Panc1 (cell line): ENCODE measurements at regions not wholly inside any gene's neighbourhood (a gene's known extent, or its start where the extent isn't known, plus 50 kb on each side); places are given as distances from the start of the nearest gene placed in this dataset.

Experiments used
- ATAC-seq: fragments of 200-7000 bp; cut with Tn5 transposase; 2 replicates; pipeline ENCODE4 v1.9.1; 2020; ENCODE audit warnings: mild to moderate bottlenecking, moderate library complexity
- BruUV-seq: library from RNA; stranded (reverse); fragments of 400-500 nt; replicated peaks from 2 replicates; lab custom pipeline; 2021; lab: Mats Ljungman, UMichigan
- CTCF ChIA-PET: fragments of 300-600 bp; sonication (Branson Sonifier 250); formaldehyde crosslinking; loops from one replicate; lab custom pipeline; 2022; ENCODE audit warnings: antibody characterized with exemption; lab: Charles Lee
- POLR2A ChIA-PET: fragments of 300-600 bp; sonication (Branson Sonifier 250); formaldehyde crosslinking; loops from one replicate; lab custom pipeline; 2022; ENCODE audit warnings: antibody characterized with exemption; lab: Charles Lee
- DNase-seq: peaks from one replicate; pipeline ENCODE4 v3.0.0-alpha.2; 2010; ENCODE audit warnings: low read depth, low spot score
- H3K27ac ChIP-seq: 2 replicates; pipeline ENCODE4 v1.5.1; 2011; ENCODE audit warnings: mild to moderate bottlenecking, low read length, inconsistent platforms
- H3K27me3 ChIP-seq: fragments of 200-500 bp; sonication (Bioruptor generic); 2 replicates; pipeline ENCODE4 v1.6.0; 2014; ENCODE audit warnings: low read length, inconsistent platforms; ENCODE audit not compliant: control insufficient read depth, insufficient read depth
- H3K36me3 ChIP-seq: fragments of 200-500 bp; sonication (Bioruptor generic); 2 replicates; pipeline ENCODE4 v1.5.1; 2014; ENCODE audit warnings: inconsistent platforms, mild to moderate bottlenecking, low read length, moderate library complexity; ENCODE audit not compliant: control insufficient read depth, insufficient read depth
- H3K4me1 ChIP-seq: 2 replicates; pipeline ENCODE4 v1.5.1; 2011; ENCODE audit warnings: inconsistent platforms, mild to moderate bottlenecking, low read length, moderate library complexity; ENCODE audit not compliant: control insufficient read depth, insufficient read depth
- H3K4me3 ChIP-seq, 2 experiments: 2 replicates each; pipeline ENCODE4 v1.5.1; 2011 to 2012; ENCODE audit warnings: low read depth in 2 of 2, low read length in 2 of 2, mild to moderate bottlenecking in 2 of 2, inconsistent platforms in 1 of 2, moderate library complexity in 1 of 2
- H3K9me3 ChIP-seq: fragments of 200-500 bp; sonication (Bioruptor generic); 2 replicates; pipeline ENCODE4 v1.5.1; 2014; ENCODE audit warnings: low read depth, mild to moderate bottlenecking, inconsistent platforms, low read length, moderate library complexity; ENCODE audit not compliant: control insufficient read depth, insufficient read depth
- POLR2AphosphoS5 ChIP-seq: IDR thresholded peaks from 2 replicates; pipeline ENCODE4 v1.6.1; 2012; ENCODE audit warnings: mild to moderate bottlenecking, low read depth, low read length, moderate library complexity
- SIN3A ChIP-seq: IDR thresholded peaks from 2 replicates; pipeline ENCODE4 v1.6.1; 2012; ENCODE audit warnings: low read depth, mild to moderate bottlenecking, low read length, moderate library complexity, borderline replicate concordance; ENCODE audit not compliant: insufficient read depth
- TCF7L2 ChIP-seq: IDR thresholded peaks from 2 replicates; pipeline ENCODE4 v1.6.1; 2011; ENCODE audit warnings: mild to moderate bottlenecking, low read depth, low read length, inconsistent platforms
- in situ Hi-C: cut with HindIII; loops from 2 replicates; pipeline ENCODE4 v1.10.0; 2016; ENCODE audit warnings: low sequenced_read_pairs, low pct_unique_long_range_greater_than_20kb
- intact Hi-C: fragments of 100-400 bp; cut with micrococcal nuclease; formaldehyde crosslinking; loops from one replicate; pipeline ENCODE4 v1.10.0; 2022; ENCODE audit not compliant: unreplicated experiment
- TF ChIP-seq, protein P1 (sequence below), 2 experiments: IDR thresholded peaks; 2 replicates each; pipeline ENCODE4 v1.6.1; 2011 to 2012; ENCODE audit warnings: low read depth in 2 of 2, control low read depth in 1 of 2, low read length in 1 of 2, mild to moderate bottlenecking in 1 of 2, moderate library complexity in 1 of 2; ENCODE audit not compliant: insufficient read depth in 1 of 2
- TF ChIP-seq, protein P2 (sequence below): fragments of 450-650 bp; IDR thresholded peaks from 2 replicates; pipeline ENCODE4 v1.5.1; 2017; ENCODE audit warnings: mild to moderate bottlenecking

DNA sequence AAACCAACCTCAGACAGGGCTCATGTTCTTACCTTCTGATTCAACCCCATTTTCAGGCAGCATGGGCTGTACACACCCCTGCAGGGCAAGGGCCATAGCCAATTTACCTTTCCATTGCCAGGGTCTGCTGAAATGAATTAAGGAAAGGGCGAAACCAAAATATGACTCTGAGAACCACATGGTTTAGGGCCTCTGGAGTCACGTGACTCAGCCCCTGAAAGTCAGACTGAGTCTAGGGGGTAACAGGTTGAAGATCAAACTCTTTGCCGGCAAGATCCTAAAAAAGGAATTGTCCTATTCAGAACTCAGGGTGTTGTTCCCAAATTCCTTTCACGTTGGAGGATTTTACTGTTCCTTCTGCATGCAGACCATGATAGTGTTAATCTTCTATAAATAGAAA lies 118.9 kb downstream of the RAB11FIP2 start:
- no TSS peak for BruUV-seq
- ATAC-seq = no peak
- intact Hi-C loops = no loop called here
- Histone ChIP-seq H3K4me3 (no peak overlapping the region), H3K4me1 (no peaks in the 10 kb centered on the region), H3K36me3 (no peaks in the 10 kb centered on the region), H3K27ac (no peak overlapping the region), H3K9me3 (no peaks in the 10 kb centered on the region), H3K27me3 (peaks cover 10% of the 10 kb centered on the region; the same call in 1 of the 2 replicates)
- CTCF ChIA-PET = no interaction called here
- DNase-seq = no peak
- TF ChIP-seq POLR2AphosphoS5 (no peak), TCF7L2 (no peak), SIN3A (no peak)
- TF ChIP-seq, protein P1, sequence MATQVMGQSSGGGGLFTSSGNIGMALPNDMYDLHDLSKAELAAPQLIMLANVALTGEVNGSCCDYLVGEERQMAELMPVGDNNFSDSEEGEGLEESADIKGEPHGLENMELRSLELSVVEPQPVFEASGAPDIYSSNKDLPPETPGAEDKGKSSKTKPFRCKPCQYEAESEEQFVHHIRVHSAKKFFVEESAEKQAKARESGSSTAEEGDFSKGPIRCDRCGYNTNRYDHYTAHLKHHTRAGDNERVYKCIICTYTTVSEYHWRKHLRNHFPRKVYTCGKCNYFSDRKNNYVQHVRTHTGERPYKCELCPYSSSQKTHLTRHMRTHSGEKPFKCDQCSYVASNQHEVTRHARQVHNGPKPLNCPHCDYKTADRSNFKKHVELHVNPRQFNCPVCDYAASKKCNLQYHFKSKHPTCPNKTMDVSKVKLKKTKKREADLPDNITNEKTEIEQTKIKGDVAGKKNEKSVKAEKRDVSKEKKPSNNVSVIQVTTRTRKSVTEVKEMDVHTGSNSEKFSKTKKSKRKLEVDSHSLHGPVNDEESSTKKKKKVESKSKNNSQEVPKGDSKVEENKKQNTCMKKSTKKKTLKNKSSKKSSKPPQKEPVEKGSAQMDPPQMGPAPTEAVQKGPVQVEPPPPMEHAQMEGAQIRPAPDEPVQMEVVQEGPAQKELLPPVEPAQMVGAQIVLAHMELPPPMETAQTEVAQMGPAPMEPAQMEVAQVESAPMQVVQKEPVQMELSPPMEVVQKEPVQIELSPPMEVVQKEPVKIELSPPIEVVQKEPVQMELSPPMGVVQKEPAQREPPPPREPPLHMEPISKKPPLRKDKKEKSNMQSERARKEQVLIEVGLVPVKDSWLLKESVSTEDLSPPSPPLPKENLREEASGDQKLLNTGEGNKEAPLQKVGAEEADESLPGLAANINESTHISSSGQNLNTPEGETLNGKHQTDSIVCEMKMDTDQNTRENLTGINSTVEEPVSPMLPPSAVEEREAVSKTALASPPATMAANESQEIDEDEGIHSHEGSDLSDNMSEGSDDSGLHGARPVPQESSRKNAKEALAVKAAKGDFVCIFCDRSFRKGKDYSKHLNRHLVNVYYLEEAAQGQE (IDR thresholded peaks at IDR 0.05; ENCODE audit: insufficient read depth in 1 of 2, low read depth in 2 of 2, low read length in 1 of 2) = no peak
- TF ChIP-seq, protein P2, sequence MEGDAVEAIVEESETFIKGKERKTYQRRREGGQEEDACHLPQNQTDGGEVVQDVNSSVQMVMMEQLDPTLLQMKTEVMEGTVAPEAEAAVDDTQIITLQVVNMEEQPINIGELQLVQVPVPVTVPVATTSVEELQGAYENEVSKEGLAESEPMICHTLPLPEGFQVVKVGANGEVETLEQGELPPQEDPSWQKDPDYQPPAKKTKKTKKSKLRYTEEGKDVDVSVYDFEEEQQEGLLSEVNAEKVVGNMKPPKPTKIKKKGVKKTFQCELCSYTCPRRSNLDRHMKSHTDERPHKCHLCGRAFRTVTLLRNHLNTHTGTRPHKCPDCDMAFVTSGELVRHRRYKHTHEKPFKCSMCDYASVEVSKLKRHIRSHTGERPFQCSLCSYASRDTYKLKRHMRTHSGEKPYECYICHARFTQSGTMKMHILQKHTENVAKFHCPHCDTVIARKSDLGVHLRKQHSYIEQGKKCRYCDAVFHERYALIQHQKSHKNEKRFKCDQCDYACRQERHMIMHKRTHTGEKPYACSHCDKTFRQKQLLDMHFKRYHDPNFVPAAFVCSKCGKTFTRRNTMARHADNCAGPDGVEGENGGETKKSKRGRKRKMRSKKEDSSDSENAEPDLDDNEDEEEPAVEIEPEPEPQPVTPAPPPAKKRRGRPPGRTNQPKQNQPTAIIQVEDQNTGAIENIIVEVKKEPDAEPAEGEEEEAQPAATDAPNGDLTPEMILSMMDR = no peak
- POLR2A ChIA-PET = no interaction called here
- in situ Hi-C loops = no loop called here

DNA sequence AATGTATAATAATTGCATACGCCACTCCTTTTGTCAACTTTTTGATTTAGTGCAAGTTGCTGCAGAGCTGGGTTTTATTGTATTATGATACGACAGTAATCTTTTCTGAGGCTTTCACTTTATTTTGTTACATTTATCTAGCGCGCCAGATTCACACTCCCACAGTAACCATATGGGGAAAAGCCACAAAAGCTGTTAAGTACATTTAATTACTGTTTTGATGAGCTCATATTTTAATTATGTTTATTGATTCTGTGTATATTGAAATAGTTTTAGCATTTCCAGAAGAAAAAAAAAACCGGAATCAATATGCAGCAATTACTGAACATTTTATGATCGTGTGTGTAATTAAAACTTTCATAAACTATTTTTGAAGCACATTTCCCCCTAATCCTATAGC lies 118.5 kb downstream of the RAB11FIP2 start:
- ChIA-PET POLR2A (no interaction called here), CTCF (no interaction called here)
- H3K27ac ChIP-seq = no peak overlapping the region
- BruUV-seq = no TSS peak
- peaks cover 7% of the 10 kb centered on the region; the same call in 1 of the 2 replicates for H3K27me3 ChIP-seq
- intact Hi-C loops = no loop called here
- DNase-seq (no peak), ATAC-seq (no peak)
- H3K4me1 ChIP-seq = no peaks in the 10 kb centered on the region
- no peaks in the 10 kb centered on the region for H3K36me3 ChIP-seq
- TF ChIP-seq POLR2AphosphoS5 (no peak), TCF7L2 (no peak), SIN3A (no peak)
- TF ChIP-seq, protein P2 = no peak
- TF ChIP-seq, protein P1 (IDR thresholded peaks at IDR 0.05; ENCODE audit: insufficient read depth in 1 of 2, low read depth in 2 of 2, low read length in 1 of 2) = no peak
- H3K4me3 ChIP-seq = no peak overlapping the region
- in situ Hi-C loops = no loop called here
- no peaks in the 10 kb centered on the region for H3K9me3 ChIP-seq
